Activated T-cell treated with anti-CD3 and anti-CD28 coated beads, Interleukin-2, amount 50 U/mL, for 4 hours (primary cell): ENCODE measurements at regions not wholly inside any gene's neighbourhood (a gene's known extent, or its start where the extent isn't known, plus 50 kb on each side); places are given as distances from the start of the nearest gene placed in this dataset.
"Not testable (repeated sequence)": the region's sequence is repeated elsewhere in the genome, so short reads cannot be mapped to it uniquely, and the experiment has no call there.

Experiments
- ATAC-seq, 2 donors: fragments of 200-7000 bp; cut with Tn5 transposase; one replicate each; pipeline ENCODE4 v1.10.0; 2021
- DNase-seq: peaks from one replicate; pipeline ENCODE4 v3.0.0-alpha.2; 2020
- H3K27me3 Mint-ChIP-seq: one replicate; pipeline ENCODE4 v1.8.0; 2021; ENCODE audit warnings: low read depth, mixed read lengths
- H3K36me3 Mint-ChIP-seq: one replicate; pipeline ENCODE4 v1.8.0; 2022; ENCODE audit warnings: mixed read lengths; ENCODE audit not compliant: insufficient read depth
- H3K4me1 Mint-ChIP-seq: one replicate; pipeline ENCODE4 v1.8.0; 2021; ENCODE audit warnings: low read depth, mixed read lengths
- H3K4me3 Mint-ChIP-seq: one replicate; pipeline ENCODE4 v1.8.0; 2021; ENCODE audit warnings: mild to moderate bottlenecking, moderate library complexity, mixed read lengths
- H3K9me3 Mint-ChIP-seq: one replicate; pipeline ENCODE4 v1.8.0; 2021; ENCODE audit warnings: mixed read lengths

GRCh38 chr4:81343536-81343935 is 128.2 kb downstream of the RASGEF1B start:
- DNase-seq (no peak), ATAC-seq (no peak)
- no peaks in the 10 kb centered on the region for H3K9me3 Mint-ChIP-seq
- no peaks in the 10 kb centered on the region for H3K4me1 Mint-ChIP-seq
- H3K4me3 Mint-ChIP-seq: no peak overlapping the region
- no peaks in the 10 kb centered on the region for H3K36me3 Mint-ChIP-seq
- peaks cover 7% of the 10 kb centered on the region for H3K27me3 Mint-ChIP-seq

DNA sequence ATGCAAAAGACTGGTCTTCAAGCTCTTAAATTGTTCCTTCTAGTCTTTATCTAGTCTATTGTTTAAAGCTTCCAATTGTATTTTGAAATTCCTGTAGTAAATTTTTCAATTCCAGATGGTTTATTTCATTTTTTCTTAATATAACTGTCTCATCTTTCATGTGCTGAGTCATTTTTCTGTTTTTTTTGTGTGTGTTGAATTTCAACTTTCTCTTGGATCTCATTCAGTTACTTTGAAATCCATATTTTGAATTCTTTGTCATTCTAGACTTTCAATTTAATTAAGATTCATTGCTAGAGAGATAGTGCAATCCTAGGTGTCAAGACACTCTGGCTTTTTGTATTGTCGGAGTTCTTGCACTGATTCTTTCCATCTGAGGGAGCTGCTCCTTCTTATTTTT is 128.0 kb upstream of the PRKG2 start:
- Mint-ChIP-seq H3K4me1 (no peaks in the 10 kb centered on the region), H3K27me3 (peaks cover 7% of the 10 kb centered on the region), H3K36me3 (no peaks in the 10 kb centered on the region), H3K9me3 (no peaks in the 10 kb centered on the region), H3K4me3 (no peak overlapping the region)
- ATAC-seq (no peak), DNase-seq (no peak)

- Mint-ChIP-seq H3K4me3 (no peak overlapping the region), H3K27me3 (peaks cover 1% of the 10 kb centered on the region), H3K9me3 (no peaks in the 10 kb centered on the region), H3K36me3 (no peaks in the 10 kb centered on the region), H3K4me1 (no peaks in the 10 kb centered on the region)
- DNase-seq: no peak
- no peak for ATAC-seq
Measured at GRCh38 chr4:81337211-81337610, 122.2 kb upstream of the PRKG2 start.

GRCh38 chr4:81335122-81335912 is 120.3 kb upstream of the PRKG2 start:
- no peak overlapping the region for H3K4me3 Mint-ChIP-seq
- H3K36me3 Mint-ChIP-seq: no peaks in the 10 kb centered on the region
- peaks cover 1% of the 10 kb centered on the region for H3K27me3 Mint-ChIP-seq
- H3K9me3 Mint-ChIP-seq: no peaks in the 10 kb centered on the region
- no peak for ATAC-seq
- H3K4me1 Mint-ChIP-seq: no peaks in the 10 kb centered on the region
- no peak for DNase-seq

GRCh38 chr4:81330018-81330417 is 115.0 kb upstream of the PRKG2 start:
- no peaks in the 10 kb centered on the region for H3K36me3 Mint-ChIP-seq
- ATAC-seq: no peak
- no peak overlapping the region for H3K4me3 Mint-ChIP-seq
- no peak for DNase-seq
- H3K4me1 Mint-ChIP-seq: no peaks in the 10 kb centered on the region
- H3K9me3 Mint-ChIP-seq: no peaks in the 10 kb centered on the region
- no peaks in the 10 kb centered on the region for H3K27me3 Mint-ChIP-seq

- Mint-ChIP-seq H3K27me3 (peaks cover 9% of the 10 kb centered on the region), H3K9me3 (peaks cover 5% of the 10 kb centered on the region), H3K4me3 (no peak overlapping the region), H3K36me3 (no peaks in the 10 kb centered on the region), H3K4me1 (no peaks in the 10 kb centered on the region)
- DNase-seq: no peak
- no peak for ATAC-seq
Measured at GRCh38 chr4:81326581-81326980, 111.6 kb upstream of the PRKG2 start.

- ATAC-seq, H3K9me3 Mint-ChIP-seq, H3K4me1 Mint-ChIP-seq, DNase-seq, H3K4me3 Mint-ChIP-seq, H3K36me3 Mint-ChIP-seq: not testable (repeated sequence)
- H3K27me3 Mint-ChIP-seq: peaks cover 14% of the 10 kb centered on the region
Measured at GRCh38 chr4:81324594-81324993, 109.6 kb upstream of the PRKG2 start.

DNA sequence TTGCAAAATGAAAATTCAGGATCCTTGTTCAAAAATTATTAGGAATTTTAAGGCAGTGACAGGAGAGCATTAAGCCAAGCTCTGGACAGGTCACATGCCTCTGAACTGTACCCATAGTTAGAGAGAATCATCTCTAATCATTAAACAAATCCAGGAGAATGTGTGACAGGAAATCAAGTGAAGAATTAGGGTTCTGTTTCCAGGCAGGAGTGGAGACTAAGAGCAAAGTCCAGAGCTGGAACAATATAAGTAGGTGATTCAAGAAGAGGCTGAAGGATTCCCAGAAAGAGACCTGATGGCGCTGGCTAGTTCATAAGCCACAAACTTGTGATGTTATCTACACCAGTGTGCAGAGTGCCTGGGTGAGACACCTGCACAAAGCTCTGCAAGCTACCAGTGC is 104.6 kb upstream of the PRKG2 start:
- no peak overlapping the region for H3K4me3 Mint-ChIP-seq

DNA sequence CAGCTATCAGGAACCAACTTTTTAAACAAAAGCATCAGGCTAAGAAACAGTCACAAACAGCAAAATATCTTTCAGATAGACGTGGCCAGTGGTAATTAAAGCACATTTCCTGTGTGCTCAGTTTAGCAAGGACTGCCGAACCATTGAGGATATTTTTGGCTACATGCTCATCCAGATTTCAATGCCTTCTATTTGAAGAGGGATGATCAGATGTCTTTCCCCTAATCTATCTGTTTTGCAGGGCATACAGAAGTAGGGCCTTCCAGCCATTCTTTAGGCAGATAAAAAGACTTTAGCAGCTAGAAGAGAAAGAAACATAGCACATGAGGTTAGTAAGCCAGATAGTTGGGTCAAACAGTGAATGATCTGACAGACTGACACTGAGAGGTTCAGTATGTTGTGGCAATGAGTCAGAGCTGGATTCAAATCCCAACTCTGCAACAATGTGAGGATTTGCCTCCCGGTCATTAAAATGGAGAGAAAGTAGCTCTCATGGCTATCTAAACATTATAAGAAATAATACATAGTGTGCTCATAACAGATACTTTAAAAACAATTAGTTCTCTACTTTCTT is 100.0 kb upstream of the PRKG2 start:
- Mint-ChIP-seq H3K4me1 (no peaks in the 10 kb centered on the region), H3K36me3 (no peaks in the 10 kb centered on the region), H3K4me3 (no peak overlapping the region), H3K9me3 (peaks cover 4% of the 10 kb centered on the region), H3K27me3 (peaks cover 6% of the 10 kb centered on the region)
- DNase-seq (no peak), ATAC-seq (no peak)

More for the DNA sequence above, 104.6 kb upstream of the PRKG2 start:
- ATAC-seq: no peak
- Mint-ChIP-seq H3K27me3 (peaks cover 16% of the 10 kb centered on the region), H3K9me3 (peaks cover 6% of the 10 kb centered on the region), H3K4me1 (no peaks in the 10 kb centered on the region), H3K36me3 (no peaks in the 10 kb centered on the region)
- DNase-seq: no peak

- DNase-seq: no peak
- no peaks in the 10 kb centered on the region for H3K36me3 Mint-ChIP-seq
- no peaks in the 10 kb centered on the region for H3K4me1 Mint-ChIP-seq
- ATAC-seq: no peak
- H3K9me3 Mint-ChIP-seq: peaks cover 4% of the 10 kb centered on the region
- no peaks in the 10 kb centered on the region for H3K27me3 Mint-ChIP-seq
- H3K4me3 Mint-ChIP-seq: no peak overlapping the region
Measured at GRCh38 chr4:81314196-81314896, 99.3 kb upstream of the PRKG2 start.

DNA sequence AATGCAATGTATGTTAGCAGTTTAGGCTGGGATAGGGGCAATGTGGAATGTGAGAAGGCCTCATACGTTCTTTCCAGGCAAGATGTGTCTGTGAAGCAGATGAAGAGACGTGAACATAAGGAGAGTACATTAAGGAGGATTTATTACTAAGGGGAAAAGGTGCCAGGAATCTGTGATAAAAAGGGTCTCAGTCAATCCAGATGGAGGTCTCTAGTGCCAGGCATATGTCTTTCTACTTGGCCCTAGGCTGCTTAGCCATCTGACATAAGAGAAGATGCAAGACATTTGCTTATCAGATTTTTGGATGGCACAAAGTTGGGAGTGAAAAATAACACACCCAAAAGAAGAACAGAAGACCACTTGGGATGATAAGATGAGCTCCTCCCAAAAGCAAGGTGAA is 93.0 kb upstream of the PRKG2 start:
- Mint-ChIP-seq H3K27me3 (no peaks in the 10 kb centered on the region), H3K36me3 (no peaks in the 10 kb centered on the region), H3K9me3 (peaks cover 4% of the 10 kb centered on the region), H3K4me3 (no peak overlapping the region), H3K4me1 (no peaks in the 10 kb centered on the region)
- no peak for DNase-seq
- no peak for ATAC-seq

GRCh38 chr4:81304871-81305270 is 89.8 kb upstream of the PRKG2 start:
- ATAC-seq (no peak), DNase-seq (no peak)
- Mint-ChIP-seq H3K9me3 (no peaks in the 10 kb centered on the region), H3K36me3 (no peaks in the 10 kb centered on the region), H3K27me3 (no peaks in the 10 kb centered on the region), H3K4me3 (no peak overlapping the region), H3K4me1 (no peaks in the 10 kb centered on the region)

GRCh38 chr4:81300352-81300751 is 85.3 kb upstream of the PRKG2 start:
- ATAC-seq, H3K36me3 Mint-ChIP-seq, H3K27me3 Mint-ChIP-seq, H3K4me3 Mint-ChIP-seq, DNase-seq, H3K4me1 Mint-ChIP-seq, H3K9me3 Mint-ChIP-seq: not testable (repeated sequence)

GRCh38 chr4:81290813-81291212 is 75.8 kb upstream of the PRKG2 start:
- H3K4me3 Mint-ChIP-seq: no peak overlapping the region
- peaks cover 2% of the 10 kb centered on the region for H3K27me3 Mint-ChIP-seq
- DNase-seq: no peak
- no peaks in the 10 kb centered on the region for H3K9me3 Mint-ChIP-seq
- no peak for ATAC-seq
- H3K36me3 Mint-ChIP-seq: no peaks in the 10 kb centered on the region
- H3K4me1 Mint-ChIP-seq: no peaks in the 10 kb centered on the region

DNA sequence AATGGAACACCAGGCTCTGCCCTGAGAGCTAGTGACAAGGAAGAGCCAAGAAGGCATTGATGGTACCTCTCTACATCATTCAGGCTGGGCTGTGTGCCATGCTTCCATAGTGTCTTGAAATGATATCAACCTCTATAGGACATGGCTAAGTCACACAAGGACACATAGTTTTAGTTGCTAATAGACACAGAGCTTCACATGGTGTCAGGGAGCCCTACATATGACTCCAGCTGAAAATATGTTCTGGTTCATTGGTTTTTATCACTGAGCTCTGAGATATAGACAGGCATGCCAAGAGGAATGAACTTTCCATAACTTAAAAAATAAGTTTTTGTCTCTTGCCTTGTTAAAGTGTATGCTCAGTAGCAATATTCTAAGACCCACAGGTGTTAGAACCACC is 72.1 kb upstream of the PRKG2 start:
- Mint-ChIP-seq H3K36me3 (no peaks in the 10 kb centered on the region), H3K27me3 (peaks cover 2% of the 10 kb centered on the region), H3K4me1 (no peaks in the 10 kb centered on the region), H3K4me3 (no peak overlapping the region), H3K9me3 (no peaks in the 10 kb centered on the region)
- DNase-seq (no peak), ATAC-seq (no peak)
